Sigmoid colon (tissue), 4 donors: ENCODE measurements at regions not wholly inside any gene's neighbourhood (a gene's known extent, or its start where the extent isn't known, plus 50 kb on each side); places are given as distances from the start of the nearest gene placed in this dataset.

Experiments used
- EP300 ChIP-seq, 4 donors: sonication (generic); formaldehyde crosslinking; IDR thresholded peaks; one replicate each; pipeline ENCODE4 v1.6.1; 2017; ENCODE audit warnings: antibody characterized with exemption in 4 of 4
- POLR2A ChIP-seq, 2 donors: fragments of 450-650 bp; IDR thresholded peaks; one replicate each; pipeline ENCODE4 v1.6.1; 2016; ENCODE audit warnings: antibody characterized with exemption in 2 of 2, mild to moderate bottlenecking in 2 of 2, moderate library complexity in 2 of 2
- POLR2AphosphoS5 ChIP-seq, 4 donors: sonication (generic); formaldehyde crosslinking; IDR thresholded peaks; one replicate each; pipeline ENCODE4 v1.6.1; 2017; ENCODE audit warnings: antibody characterized with exemption in 4 of 4
- TF ChIP-seq, protein P1 (sequence below), 4 experiments: fragments of 450-650 bp in 3 of 4; fragments of 200-600 bp in 1 of 4; IDR thresholded peaks; one replicate each; pipeline ENCODE4 v1.5.1; 2016 to 2019; ENCODE audit warnings: antibody characterized with exemption in 4 of 4, mild to moderate bottlenecking in 3 of 4, moderate library complexity in 2 of 4

DNA sequence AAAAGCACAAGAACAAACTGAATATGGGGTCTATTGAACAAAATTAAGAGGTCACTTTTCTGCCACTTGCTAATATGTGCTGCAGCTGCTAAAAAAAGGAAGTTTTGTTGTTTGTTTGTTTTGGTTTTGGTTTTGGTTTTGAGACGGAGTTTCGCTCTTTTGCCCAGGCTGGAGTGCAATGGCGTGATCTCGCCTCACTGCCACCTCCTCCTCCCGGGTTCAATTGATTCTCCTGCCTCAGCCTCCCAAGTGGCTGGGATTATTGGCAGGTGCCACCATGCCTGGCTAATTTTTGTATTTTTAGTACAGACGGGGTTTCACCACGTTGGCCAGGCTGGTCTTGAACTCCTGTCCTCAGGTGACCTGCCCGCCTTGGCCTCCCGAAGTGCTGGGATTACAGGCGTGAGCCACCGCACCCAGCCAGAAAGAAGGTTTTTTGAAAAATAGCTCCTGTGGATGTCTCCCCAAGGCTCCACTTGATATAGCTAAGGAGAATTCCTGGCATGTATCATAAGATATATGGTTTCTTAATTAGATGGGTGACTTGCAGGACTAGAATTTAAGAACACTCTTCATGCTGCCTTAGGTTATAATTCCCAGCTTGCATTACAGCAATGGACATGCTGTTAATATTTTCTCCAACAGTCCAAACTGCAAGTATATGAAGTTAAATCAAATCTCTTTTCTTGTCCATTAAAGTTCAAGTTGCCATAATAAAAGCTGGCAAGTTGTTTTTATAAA, 237.6 kb upstream of the AMIGO2 start:
- TF ChIP-seq POLR2A (IDR thresholded peaks at IDR 0.05) = no peak
- TF ChIP-seq, protein P1, sequence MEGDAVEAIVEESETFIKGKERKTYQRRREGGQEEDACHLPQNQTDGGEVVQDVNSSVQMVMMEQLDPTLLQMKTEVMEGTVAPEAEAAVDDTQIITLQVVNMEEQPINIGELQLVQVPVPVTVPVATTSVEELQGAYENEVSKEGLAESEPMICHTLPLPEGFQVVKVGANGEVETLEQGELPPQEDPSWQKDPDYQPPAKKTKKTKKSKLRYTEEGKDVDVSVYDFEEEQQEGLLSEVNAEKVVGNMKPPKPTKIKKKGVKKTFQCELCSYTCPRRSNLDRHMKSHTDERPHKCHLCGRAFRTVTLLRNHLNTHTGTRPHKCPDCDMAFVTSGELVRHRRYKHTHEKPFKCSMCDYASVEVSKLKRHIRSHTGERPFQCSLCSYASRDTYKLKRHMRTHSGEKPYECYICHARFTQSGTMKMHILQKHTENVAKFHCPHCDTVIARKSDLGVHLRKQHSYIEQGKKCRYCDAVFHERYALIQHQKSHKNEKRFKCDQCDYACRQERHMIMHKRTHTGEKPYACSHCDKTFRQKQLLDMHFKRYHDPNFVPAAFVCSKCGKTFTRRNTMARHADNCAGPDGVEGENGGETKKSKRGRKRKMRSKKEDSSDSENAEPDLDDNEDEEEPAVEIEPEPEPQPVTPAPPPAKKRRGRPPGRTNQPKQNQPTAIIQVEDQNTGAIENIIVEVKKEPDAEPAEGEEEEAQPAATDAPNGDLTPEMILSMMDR (IDR thresholded peaks at IDR 0.05) = no peak
- TF ChIP-seq POLR2AphosphoS5 (IDR thresholded peaks at IDR 0.05) = no peak
- TF ChIP-seq EP300 (IDR thresholded peaks at IDR 0.05) = no peak
